Lower leg skin (tissue), 4 donors: ENCODE measurements at regions not wholly inside any gene's neighbourhood (a gene's known extent, or its start where the extent isn't known, plus 50 kb on each side); places are given as distances from the start of the nearest gene placed in this dataset.

Experiments
- DNase-seq, 2 donors: peaks; one replicate each; pipeline ENCODE4 v3.0.0-alpha.2; 2019; ENCODE audit warnings: low spot score in 2 of 2
- H3K4me3 ChIP-seq: fragments of 200-600 bp; sonication (generic); 2 replicates; pipeline ENCODE4 v1.5.1; 2017; ENCODE audit warnings: mild to moderate bottlenecking, low read depth; ENCODE audit not compliant: poor library complexity, severe bottlenecking
- POLR2A ChIP-seq, 2 donors: fragments of 450-650 bp; IDR thresholded peaks; one replicate each; pipeline ENCODE4 v1.6.1; 2016 to 2017; ENCODE audit warnings: antibody characterized with exemption in 2 of 2, mild to moderate bottlenecking in 1 of 2, moderate library complexity in 1 of 2
- WGBS, 2 donors: methylation state at CpG; one replicate each; pipeline ENCODE4 v1.1.5; 2018; 5-methylcytosine and 5-hydroxymethylcytosine counted together
- intact Hi-C: fragments of 100-400 bp; cut with DNase I; formaldehyde crosslinking; loops from one replicate; pipeline ENCODE4 v1.15.0; 2023; ENCODE audit warnings: low total_unique reads
- TF ChIP-seq, protein P1 (sequence below), 3 donors: fragments of 450-650 bp; IDR thresholded peaks; one replicate each; pipeline ENCODE4 v1.5.1; 2016; ENCODE audit warnings: antibody characterized with exemption in 3 of 3, mild to moderate bottlenecking in 3 of 3, moderate library complexity in 2 of 3

DNA sequence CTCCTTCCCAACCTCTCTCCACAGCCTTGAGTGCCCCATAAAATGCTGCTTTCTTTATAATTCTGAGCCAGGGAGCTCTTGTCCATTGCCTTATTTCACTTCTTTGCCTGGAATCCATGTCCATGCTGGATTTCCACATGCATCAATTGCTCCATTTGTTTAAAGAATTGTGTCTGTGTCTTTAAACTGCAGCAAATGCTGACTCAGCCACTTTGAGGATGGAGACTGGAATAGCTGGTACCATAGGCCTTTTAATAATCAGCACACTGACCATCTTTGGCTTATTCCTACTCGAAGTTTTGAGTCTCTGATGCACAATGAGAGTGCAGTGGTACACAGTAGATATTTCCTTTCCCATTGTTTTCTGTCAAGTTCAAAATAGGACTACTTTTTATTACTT is 318.8 kb downstream of the LRIG3 start:
- TF ChIP-seq, protein P1, sequence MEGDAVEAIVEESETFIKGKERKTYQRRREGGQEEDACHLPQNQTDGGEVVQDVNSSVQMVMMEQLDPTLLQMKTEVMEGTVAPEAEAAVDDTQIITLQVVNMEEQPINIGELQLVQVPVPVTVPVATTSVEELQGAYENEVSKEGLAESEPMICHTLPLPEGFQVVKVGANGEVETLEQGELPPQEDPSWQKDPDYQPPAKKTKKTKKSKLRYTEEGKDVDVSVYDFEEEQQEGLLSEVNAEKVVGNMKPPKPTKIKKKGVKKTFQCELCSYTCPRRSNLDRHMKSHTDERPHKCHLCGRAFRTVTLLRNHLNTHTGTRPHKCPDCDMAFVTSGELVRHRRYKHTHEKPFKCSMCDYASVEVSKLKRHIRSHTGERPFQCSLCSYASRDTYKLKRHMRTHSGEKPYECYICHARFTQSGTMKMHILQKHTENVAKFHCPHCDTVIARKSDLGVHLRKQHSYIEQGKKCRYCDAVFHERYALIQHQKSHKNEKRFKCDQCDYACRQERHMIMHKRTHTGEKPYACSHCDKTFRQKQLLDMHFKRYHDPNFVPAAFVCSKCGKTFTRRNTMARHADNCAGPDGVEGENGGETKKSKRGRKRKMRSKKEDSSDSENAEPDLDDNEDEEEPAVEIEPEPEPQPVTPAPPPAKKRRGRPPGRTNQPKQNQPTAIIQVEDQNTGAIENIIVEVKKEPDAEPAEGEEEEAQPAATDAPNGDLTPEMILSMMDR (IDR thresholded peaks at IDR 0.05): no peak
- TF ChIP-seq POLR2A (IDR thresholded peaks at IDR 0.05): no peak
- H3K4me3 ChIP-seq: no peak overlapping the region
- DNase-seq: no peak
- 78 to 83% methylated on average over 1 of the region's 1 CpG for WGBS, 2 donors
- intact Hi-C loops: no loop called here

DNA sequence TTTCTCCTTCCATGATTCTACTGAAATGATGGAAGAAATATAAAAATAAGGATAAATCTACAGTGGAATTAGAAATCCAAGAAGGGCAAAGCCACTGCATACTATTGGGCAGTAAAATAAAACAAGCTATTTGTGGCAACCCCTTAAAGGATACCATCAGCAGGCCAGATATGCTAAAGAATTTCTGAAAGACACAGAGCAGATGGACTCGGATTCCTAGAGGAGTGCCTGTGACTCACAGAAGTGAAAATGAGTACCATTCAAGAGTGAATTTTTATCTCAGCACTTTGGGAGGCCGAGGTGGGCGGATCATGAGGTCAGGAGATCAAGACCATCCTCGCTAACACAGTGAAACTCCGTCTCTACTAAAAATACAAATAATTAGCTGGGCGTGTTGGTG is 318.1 kb downstream of the LRIG3 start:
- DNase-seq: no peak
- H3K4me3 ChIP-seq: no peak overlapping the region
- TF ChIP-seq POLR2A (IDR thresholded peaks at IDR 0.05): no peak
- TF ChIP-seq, protein P1 (IDR thresholded peaks at IDR 0.05): no peak
- intact Hi-C loops: no loop called here
- 90 to 91% methylated on average over 6 of the region's 6 CpGs for WGBS, 2 donors

DNA sequence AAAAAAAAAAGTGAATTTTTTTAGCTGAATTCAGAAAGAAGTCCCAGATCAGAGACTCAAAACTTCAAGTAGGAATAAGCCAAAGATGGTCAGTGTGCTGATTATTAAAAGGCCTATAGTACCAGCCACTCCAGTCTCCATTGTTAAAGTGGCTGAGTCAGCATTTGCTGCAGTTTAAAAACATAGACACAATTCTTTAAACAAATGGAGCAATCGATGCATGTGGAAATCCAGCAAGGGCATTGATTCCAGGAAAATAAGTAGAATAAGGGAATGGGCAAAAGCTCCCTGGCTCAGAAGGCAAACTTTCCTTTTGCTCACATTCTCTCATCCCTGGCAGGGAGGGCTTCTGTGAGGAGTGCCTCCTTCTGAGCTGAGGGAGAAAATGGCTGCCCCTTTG is 317.6 kb downstream of the LRIG3 start:
- intact Hi-C loops: no loop called here
- no peak overlapping the region for H3K4me3 ChIP-seq
- TF ChIP-seq POLR2A (IDR thresholded peaks at IDR 0.05): no peak
- TF ChIP-seq, protein P1 (IDR thresholded peaks at IDR 0.05): no peak
- DNase-seq: no peak
- 62 to 83% methylated on average over 1 of the region's 1 CpG for WGBS, 2 donors

DNA sequence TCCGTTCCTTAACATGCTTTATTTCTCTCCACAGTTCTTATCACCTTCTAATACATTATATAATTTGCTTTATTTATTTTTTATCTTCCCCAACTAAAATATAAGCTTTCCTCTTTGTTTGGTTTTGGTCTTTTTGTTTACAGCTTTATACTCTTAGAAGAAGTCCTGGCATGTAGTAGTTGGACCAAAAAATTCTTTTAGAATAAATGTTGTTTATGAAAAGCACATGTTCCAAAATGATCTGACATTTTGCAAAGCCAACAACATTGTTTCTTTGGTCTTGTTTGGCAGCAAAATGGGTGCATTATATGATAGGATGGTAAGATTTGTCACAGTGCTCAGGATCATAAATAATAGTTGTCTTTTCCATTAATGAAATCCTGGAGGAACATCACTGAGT is 312.5 kb downstream of the LRIG3 start:
- no peak overlapping the region for H3K4me3 ChIP-seq
- intact Hi-C loops: no loop called here
- WGBS, 2 donors: 0 to 39% methylated on average over 1 of the region's 1 CpG
- TF ChIP-seq, protein P1 (IDR thresholded peaks at IDR 0.05): no peak
- no peak for TF ChIP-seq POLR2A (IDR thresholded peaks at IDR 0.05)
- DNase-seq: no peak

DNA sequence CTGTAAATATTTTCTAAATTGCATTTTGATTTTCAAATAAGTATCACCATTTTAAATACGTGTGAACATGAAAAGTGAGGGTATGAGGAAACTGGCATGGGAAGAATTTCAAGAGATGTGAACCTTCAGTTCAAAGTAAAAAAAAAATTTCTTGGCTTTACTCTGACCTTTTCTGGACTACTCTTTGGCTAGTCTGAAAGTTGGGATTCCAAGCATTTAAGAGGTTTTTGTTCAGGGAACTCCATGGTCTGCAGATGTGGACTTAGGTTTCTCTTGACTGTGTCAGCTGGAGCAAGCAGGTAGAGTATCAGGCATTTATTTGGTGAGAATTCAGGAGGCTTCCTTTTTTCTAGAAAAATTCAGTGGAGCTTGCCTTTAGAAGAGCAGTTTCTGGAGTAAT is 311.6 kb downstream of the LRIG3 start:
- 47 to 60% methylated on average over 1 of the region's 1 CpG for WGBS, 2 donors
- intact Hi-C loops: no loop called here

DNA sequence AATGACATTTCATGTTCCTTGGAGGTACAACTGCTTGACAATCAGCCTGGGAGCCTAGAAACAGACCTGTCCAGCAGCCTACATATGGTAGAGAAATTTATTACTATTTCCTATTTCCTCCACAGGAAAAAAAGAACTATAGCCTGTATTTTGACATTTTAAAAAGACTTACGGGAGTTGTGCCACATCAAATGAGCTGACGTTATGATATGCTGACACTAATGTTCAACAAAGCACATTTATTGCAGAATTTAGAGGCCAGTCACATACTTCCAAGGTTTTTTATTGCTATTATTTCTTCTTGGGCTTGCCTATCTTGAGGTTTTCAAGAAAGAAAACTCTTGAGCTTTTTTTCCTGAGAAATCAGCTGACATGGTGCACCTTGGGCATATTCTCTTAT is 305.3 kb downstream of the LRIG3 start:
- DNase-seq: no peak
- 80 to 84% methylated on average over 2 of the region's 2 CpGs for WGBS, 2 donors
- no peak overlapping the region for H3K4me3 ChIP-seq
- TF ChIP-seq, protein P1 (IDR thresholded peaks at IDR 0.05): no peak
- no peak for TF ChIP-seq POLR2A (IDR thresholded peaks at IDR 0.05)
- intact Hi-C loops: no loop called here

More for the DNA sequence above, 311.6 kb downstream of the LRIG3 start:
- no peak for DNase-seq
- H3K4me3 ChIP-seq: no peak overlapping the region
- TF ChIP-seq, protein P1 (IDR thresholded peaks at IDR 0.05): no peak
- TF ChIP-seq POLR2A (IDR thresholded peaks at IDR 0.05): no peak
